Vagina (tissue), 2 donors: ENCODE measurements at regions not wholly inside any gene's neighbourhood (a gene's known extent, or its start where the extent isn't known, plus 50 kb on each side); places are given as distances from the start of the nearest gene placed in this dataset.

Source experiments
- DNase-seq, 2 donors: peaks; one replicate each; pipeline ENCODE4 v3.0.0-alpha.2; 2017; ENCODE audit errors: extremely low spot score in 2 of 2
- H3K27ac ChIP-seq: fragments of 200-600 bp; sonication (generic); one replicate; pipeline ENCODE4 v1.5.1; 2019
- H3K27me3 ChIP-seq: fragments of 200-600 bp; sonication (generic); one replicate; pipeline ENCODE4 v1.5.1; 2019
- H3K36me3 ChIP-seq, 2 donors: fragments of 200-600 bp; sonication (generic); one replicate each; pipeline ENCODE4 v1.5.1; 2017 to 2019
- H3K4me1 ChIP-seq: fragments of 200-600 bp; sonication (generic); one replicate; pipeline ENCODE4 v1.5.1; 2019
- H3K4me3 ChIP-seq, 2 donors: fragments of 200-600 bp; sonication (generic); 1 replicate in 1 of 2; 2 replicates in 1 of 2; pipeline ENCODE4 v1.5.1; 2016 to 2019
- H3K9me3 ChIP-seq: fragments of 200-600 bp; sonication (generic); one replicate; pipeline ENCODE4 v1.5.1; 2019
- CTCF ChIP-seq, 3 experiments: fragments of 450-650 bp in 2 of 3; fragments of 200-600 bp in 1 of 3; sonication (generic) in 1 of 3; IDR thresholded peaks; one replicate each; pipeline ENCODE4 v1.5.1; 2017 to 2019; ENCODE audit warnings: antibody characterized with exemption in 3 of 3, mild to moderate bottlenecking in 2 of 3, moderate library complexity in 2 of 3
- POLR2A ChIP-seq, 2 donors: fragments of 450-650 bp; IDR thresholded peaks; one replicate each; pipeline ENCODE4 v1.6.1; 2017; ENCODE audit warnings: antibody characterized with exemption in 2 of 2, mild to moderate bottlenecking in 2 of 2, moderate library complexity in 2 of 2
- POLR2AphosphoS5 ChIP-seq, 2 donors: sonication (generic); formaldehyde crosslinking; IDR thresholded peaks; one replicate each; pipeline ENCODE4 v1.9.0; 2017; ENCODE audit warnings: antibody characterized with exemption in 2 of 2, mild to moderate bottlenecking in 2 of 2, low read depth in 1 of 2; ENCODE audit not compliant: insufficient read depth in 1 of 2
- intact Hi-C: fragments of 100-400 bp; cut with DNase I; formaldehyde crosslinking; loops from one replicate; pipeline ENCODE4 v1.15.1; 2023

GRCh38 chr15:97174886-97175540, 785.5 kb upstream of the ARRDC4 start:
- Histone ChIP-seq H3K36me3 (no peaks in the 10 kb centered on the region), H3K27me3 (no peaks in the 10 kb centered on the region), H3K4me1 (no peaks in the 10 kb centered on the region), H3K4me3 (no peak overlapping the region), H3K27ac (no peak overlapping the region), H3K9me3 (no peaks in the 10 kb centered on the region)
- intact Hi-C loops, result no loop called here
- TF ChIP-seq CTCF (IDR thresholded peaks at IDR 0.05) (no peak), POLR2AphosphoS5 (IDR thresholded peaks at IDR 0.05; ENCODE audit: insufficient read depth in 1 of 2, low read depth in 1 of 2) (no peak), POLR2A (IDR thresholded peaks at IDR 0.05) (no peak)
- DNase-seq, result no peak

GRCh38 chr15:97177151-97177577, 783.3 kb upstream of the ARRDC4 start:
- no peak overlapping the region for H3K27ac ChIP-seq
- no peak for DNase-seq
- no peaks in the 10 kb centered on the region for H3K9me3 ChIP-seq
- TF ChIP-seq CTCF (IDR thresholded peaks at IDR 0.05), result no peak
- TF ChIP-seq POLR2AphosphoS5 (IDR thresholded peaks at IDR 0.05; ENCODE audit: insufficient read depth in 1 of 2, low read depth in 1 of 2), result no peak
- TF ChIP-seq POLR2A (IDR thresholded peaks at IDR 0.05), result no peak
- H3K36me3 ChIP-seq, result no peaks in the 10 kb centered on the region
- intact Hi-C loops, result no loop called here
- no peaks in the 10 kb centered on the region for H3K27me3 ChIP-seq
- no peaks in the 10 kb centered on the region for H3K4me1 ChIP-seq
- H3K4me3 ChIP-seq, result no peak overlapping the region

- Histone ChIP-seq H3K36me3 (no peaks in the 10 kb centered on the region), H3K9me3 (no peaks in the 10 kb centered on the region), H3K27ac (no peak overlapping the region), H3K4me3 (no peak overlapping the region), H3K4me1 (no peaks in the 10 kb centered on the region), H3K27me3 (no peaks in the 10 kb centered on the region)
- intact Hi-C loops, result no loop called here
- DNase-seq, result no peak
- TF ChIP-seq POLR2A (IDR thresholded peaks at IDR 0.05), result no peak
- no peak for TF ChIP-seq CTCF (IDR thresholded peaks at IDR 0.05)
- no peak for TF ChIP-seq POLR2AphosphoS5 (IDR thresholded peaks at IDR 0.05; ENCODE audit: insufficient read depth in 1 of 2, low read depth in 1 of 2)
Observed at GRCh38 chr15:97182581-97182980, 777.9 kb upstream of the ARRDC4 start.

GRCh38 chr15:97189162-97189780, 771.2 kb upstream of the ARRDC4 start:
- intact Hi-C loops, result no loop called here
- Histone ChIP-seq H3K36me3 (no peaks in the 10 kb centered on the region), H3K9me3 (no peaks in the 10 kb centered on the region), H3K4me1 (no peaks in the 10 kb centered on the region), H3K27ac (no peak overlapping the region), H3K27me3 (no peaks in the 10 kb centered on the region), H3K4me3 (no peak overlapping the region)
- no peak for DNase-seq
- TF ChIP-seq CTCF (IDR thresholded peaks at IDR 0.05) (no peak), POLR2A (IDR thresholded peaks at IDR 0.05) (no peak), POLR2AphosphoS5 (IDR thresholded peaks at IDR 0.05; ENCODE audit: insufficient read depth in 1 of 2, low read depth in 1 of 2) (no peak)

GRCh38 chr15:97194750-97195149, 765.8 kb upstream of the ARRDC4 start:
- intact Hi-C loops, result no loop called here

More at GRCh38 chr15:97194750-97195149, 765.8 kb upstream of the ARRDC4 start:
- no peak overlapping the region for H3K27ac ChIP-seq
- no peak for TF ChIP-seq POLR2A (IDR thresholded peaks at IDR 0.05)
- TF ChIP-seq CTCF (IDR thresholded peaks at IDR 0.05), result no peak
- H3K36me3 ChIP-seq, result no peaks in the 10 kb centered on the region
- no peak overlapping the region for H3K4me3 ChIP-seq
- no peak for DNase-seq
- no peaks in the 10 kb centered on the region for H3K9me3 ChIP-seq
- H3K27me3 ChIP-seq, result no peaks in the 10 kb centered on the region
- H3K4me1 ChIP-seq, result no peaks in the 10 kb centered on the region
